ENCODE measurements at regions not wholly inside any gene's neighbourhood (a gene's known extent, or its start where the extent isn't known, plus 50 kb on each side); places are given as distances from the start of the nearest gene placed in this dataset.
A peak's percentile ranks its signal among the peaks of the same experiment; 100 is the strongest.

DNA sequence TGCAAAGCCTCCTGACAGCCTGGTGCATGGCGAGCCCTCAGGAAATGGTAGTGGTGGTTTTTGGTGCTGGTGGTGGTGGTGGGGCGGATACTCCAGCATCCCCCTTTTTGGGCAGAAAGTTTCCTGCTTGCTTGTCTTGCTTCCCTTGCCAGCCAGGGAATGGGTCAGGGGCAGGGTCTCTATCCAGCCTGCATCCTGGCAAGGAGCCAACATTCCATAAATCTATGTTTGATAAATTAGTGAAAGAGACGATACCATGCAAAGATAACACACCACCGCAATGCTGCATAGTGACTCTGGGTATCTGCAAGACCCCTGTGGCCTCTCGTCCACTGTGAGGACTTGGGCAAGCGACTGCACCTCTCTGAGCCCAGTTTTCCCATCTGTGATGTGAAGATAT is 246.2 kb downstream of the LRFN2 start:
- no peak for DNase-seq

DNA sequence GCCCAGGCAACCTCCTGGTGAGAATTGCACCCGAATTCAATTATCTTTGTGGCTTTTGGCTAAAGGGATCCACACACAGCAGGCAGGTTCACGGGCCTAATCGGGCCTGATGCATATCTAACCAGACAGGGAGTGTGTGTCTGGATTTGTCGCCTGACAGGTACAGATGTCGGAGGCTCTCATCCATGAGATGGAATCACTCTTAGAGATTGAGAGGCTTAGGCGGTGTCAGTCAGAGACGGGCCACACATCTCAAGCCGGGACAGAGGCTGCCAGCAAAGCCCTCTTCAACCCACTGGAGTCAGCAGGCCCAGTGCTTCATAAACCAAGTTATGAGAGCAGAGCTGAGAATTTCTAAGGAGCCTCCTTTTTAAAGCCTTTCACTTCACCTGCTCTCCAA is 247.0 kb downstream of the LRFN2 start:
- DNase-seq = no peak

DNA sequence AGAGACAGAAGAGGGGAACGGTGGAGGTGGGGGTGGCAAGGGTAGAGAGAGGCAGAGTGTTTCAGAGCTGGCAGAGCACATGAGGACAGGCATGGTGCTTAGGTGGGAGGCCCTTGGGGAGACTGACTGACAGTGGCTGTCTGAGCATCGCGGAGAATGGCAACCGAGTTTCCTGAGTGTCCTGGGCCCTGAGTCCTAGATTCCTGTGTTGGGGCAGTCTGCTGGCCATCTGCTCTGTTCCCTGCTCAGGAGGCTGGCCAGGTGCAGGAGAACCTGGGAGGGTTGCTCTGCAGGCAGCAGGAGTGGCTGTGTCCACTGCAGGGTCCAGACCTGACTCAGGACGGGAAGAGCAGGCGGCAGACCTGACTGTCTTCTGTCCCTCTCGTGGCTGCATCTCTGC is 248.9 kb downstream of the LRFN2 start:
- DNase-seq = peak; percentile 77 to 80

GRCh38 chr6:40336940-40337760 is 250.0 kb downstream of the LRFN2 start:
- peak; percentile 25 to 72 for DNase-seq

GRCh38 chr6:40336296-40336695 is 250.9 kb downstream of the LRFN2 start:
- no peak for DNase-seq

GRCh38 chr6:40334496-40335270 is 252.5 kb downstream of the LRFN2 start:
- DNase-seq = no peak

DNA sequence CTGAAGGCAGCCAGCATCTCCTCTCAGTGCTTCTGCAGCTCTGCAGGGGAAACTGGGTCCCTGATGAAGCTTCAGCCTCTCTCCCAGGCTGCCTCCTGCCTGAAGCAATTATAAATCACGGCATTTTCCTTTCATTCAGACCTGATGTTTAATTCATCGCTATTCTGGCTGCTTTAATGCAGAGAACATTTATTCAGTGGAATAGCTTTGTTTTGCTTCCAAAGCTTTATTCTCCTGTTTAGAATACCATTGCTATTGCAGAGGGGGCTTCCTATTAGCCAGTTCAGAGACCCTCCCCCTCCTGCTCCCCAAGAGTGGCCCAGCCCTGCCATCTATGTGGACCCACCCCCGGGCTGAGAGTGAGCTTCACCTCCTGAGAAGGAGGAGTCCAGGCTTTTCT is 255.6 kb downstream of the LRFN2 start:
- no peak for DNase-seq

GRCh38 chr6:40330301-40330721 is 256.9 kb downstream of the LRFN2 start:
- DNase-seq = no peak

GRCh38 chr6:40328986-40329545 is 258.1 kb downstream of the LRFN2 start:
- no peak for DNase-seq

DNA sequence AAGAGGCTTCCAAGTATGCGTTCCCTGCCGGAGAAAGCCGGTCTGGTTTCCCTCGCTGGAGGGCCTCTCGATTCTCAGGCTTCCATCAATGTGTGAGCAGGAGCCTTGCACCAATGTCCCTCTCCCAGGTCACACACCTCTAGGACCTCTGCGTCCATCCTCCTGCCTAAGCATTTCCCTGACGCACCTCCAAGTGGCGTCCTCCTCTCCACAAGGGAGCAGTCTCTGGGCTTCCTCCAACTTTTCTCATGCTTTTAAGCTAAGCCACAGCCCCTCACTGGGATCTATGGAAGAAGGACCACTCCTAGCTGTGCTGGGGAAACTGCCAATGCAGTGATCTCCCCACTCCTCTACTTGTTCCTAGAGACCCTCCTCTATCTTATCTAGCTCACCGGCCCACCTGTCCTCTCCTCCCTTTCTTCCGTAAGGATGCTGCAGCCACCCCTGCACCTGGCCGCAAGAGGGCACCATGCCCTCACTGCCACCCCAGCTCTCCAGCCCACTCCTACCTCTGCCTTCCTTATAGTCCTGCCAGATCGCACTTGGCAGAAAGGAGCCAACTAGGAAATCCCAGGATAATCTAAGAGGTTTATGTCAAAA is 258.7 kb downstream of the LRFN2 start:
- no peak for DNase-seq

DNA sequence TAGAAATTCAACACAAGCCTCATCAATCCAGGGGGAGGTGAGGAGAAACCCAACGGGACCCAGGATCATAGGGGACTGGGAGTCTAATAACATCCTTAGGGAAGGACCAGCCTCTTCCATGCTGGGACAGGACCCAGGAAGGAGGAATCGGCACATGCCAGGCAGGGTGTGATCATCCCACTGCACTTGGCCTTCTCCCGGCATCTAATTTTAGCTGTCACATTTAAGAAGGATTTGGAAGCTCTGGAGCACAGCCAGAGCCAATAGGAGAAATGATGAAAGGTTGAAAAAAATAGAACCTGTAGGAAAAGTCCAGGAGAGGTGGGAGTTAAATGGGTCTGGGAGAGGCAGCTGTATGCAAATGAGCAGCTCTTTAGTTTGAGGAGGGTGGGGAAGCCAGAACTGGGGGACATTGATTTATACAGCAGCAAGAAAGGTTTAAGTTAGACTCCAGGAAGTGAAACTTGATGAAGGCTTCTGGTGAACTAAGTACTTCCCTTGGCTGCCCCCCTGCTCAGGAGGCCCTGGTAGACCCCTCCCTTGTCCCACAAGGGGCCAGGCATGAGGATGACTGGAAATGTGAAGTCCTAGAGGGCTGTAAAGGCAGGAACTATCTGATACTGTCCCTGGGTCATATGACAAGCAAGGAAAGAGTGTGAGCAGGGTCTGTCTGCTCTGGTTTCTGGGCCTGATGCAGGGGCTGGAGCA is 260.3 kb downstream of the LRFN2 start:
- DNase-seq = no peak

DNA sequence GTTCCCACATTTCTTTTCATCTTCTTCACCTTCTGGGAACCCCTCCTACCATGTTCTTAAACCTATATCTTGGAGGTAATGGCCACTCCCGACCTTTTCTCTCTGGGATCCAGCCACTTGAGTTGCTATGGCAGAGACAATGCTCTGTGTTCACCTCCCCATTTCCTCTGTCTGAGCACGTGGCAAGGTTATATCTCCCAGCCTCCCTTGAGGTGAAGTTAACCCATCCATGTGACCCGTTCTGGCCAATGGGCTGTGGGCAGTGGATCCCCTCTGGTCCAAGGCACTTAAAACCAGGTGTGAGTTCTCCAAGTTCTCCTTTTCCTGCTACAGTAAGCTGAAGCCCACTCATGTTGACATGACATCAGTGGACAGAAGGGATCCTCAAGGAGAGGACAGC is 261.4 kb downstream of the LRFN2 start:
- DNase-seq = no peak

GRCh38 chr6:40325041-40325440 is 262.1 kb downstream of the LRFN2 start:
- DNase-seq = no peak

DNA sequence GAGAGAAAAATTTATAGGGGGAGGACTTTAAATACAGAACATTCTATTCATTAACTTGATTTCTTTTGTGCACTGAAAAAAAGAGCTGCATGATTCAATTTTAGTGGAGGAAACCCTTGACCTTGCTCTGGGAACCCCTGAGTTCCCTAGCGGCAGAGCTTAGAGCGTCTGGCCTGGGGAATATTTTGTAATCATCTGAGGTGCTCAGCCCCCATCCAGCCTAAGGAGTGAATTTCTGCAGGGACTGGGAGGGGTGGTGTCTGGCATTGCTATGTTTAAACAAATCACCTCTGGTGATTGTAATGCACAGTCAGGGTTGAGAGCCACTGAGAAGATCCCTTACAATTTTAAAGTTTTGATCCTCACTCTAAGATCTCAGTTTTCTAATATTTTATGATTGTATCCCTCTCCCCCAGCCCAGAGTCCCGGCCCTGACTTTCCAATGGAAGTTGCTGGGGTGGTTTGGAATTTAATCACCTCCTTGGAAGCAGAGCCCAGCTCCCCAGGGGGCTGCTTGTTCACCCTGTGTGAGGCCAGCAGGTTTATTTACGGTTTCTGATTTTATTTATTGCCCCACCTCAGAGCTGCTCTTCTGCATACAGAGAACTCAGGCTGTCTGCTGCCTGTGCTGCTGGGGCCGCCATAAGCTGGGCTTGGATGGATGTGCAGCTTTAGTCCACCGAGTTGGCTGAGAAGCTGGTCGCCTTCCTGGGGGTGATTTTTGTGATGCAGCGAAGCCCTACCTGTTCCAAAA is 263.1 kb downstream of the LRFN2 start:
- DNase-seq = no peak

DNA sequence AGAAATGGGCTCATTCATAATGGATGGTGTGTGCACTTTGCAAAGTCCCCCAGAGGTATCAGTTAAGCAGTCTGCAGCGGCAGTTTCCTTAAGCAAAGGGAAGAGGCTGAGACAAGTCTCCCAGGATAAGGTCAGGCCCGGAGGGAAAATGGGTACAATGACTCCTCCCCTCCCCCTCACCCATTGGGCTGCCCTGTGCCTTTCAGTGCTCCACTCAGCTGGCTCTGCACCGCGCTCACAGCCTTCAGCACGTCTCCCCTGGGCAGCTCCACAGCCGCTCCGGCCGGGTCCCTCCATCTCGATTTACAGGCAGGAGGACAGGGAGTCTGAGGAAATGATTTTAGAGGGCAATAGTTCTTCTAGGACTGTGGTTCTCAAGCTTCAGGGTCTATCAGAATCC is 264.8 kb downstream of the LRFN2 start:
- no peak for DNase-seq

DNA sequence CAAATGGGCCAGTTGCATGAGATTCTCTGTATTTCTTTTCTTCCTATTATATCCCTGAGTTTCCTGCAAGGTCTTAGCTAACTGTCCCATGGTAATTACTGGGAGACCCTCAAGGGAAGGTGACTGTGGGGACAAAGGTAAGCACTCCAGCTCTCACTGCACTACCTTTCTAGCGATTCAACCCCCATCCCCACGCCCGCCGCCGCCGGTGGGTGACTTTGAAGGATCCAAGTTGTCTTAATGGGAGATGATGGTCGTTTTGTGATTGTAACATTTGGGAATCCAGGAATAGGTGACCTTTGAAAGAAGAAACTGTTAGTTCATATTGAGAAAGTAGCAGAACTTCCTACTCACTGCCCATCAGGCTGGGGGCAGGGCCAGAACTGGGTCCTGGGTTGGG is 265.5 kb downstream of the LRFN2 start:
- no peak for DNase-seq

DNA sequence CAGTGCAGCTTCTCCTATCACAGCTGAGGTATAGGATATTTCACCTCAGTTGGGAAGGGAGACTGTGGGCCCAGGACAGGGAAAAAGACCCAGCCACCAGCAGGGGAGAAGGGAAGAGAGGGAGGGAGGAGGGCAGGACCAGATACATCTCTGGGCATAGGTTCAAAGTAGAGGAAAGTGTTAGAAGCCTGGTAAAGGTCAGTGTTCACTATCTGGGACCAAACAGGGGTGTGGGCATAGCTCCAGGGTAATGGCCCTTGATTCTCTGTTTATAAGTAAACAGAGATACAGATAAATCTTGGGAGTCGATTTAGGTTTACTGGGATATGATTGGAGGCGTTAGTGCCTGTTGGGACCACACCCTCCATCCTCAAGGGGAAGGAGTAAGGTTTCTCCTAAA is 266.2 kb downstream of the LRFN2 start:
- no peak for DNase-seq

DNA sequence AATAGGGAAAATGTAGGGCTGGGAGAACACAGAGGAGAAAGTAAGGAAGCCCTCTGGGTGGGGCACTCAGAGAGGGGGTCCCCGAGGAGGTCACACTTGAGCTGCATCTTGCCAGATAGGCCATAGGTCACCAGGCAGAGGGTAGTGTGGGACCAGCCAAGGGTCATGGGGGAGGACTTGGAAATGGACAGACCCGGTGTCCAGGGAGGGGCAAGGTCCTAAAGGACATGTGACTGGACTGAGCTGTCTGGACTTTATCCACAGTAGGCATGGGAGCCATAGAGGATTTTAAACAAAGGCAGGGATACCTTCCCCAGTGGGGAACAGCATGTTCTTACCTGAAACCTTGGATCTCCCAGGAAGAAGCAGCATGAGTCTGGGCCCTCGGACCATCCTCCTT is 266.7 kb downstream of the LRFN2 start:
- no peak for DNase-seq

GRCh38 chr6:40319124-40319523 is 268.0 kb downstream of the LRFN2 start:
- DNase-seq = no peak

GRCh38 chr6:40315060-40315459 is 272.1 kb downstream of the LRFN2 start:
- DNase-seq = no peak

- no peak for DNase-seq
These were observed 273.6 kb downstream of the LRFN2 start for GRCh38 chr6:40313582-40313981.
